Pancreas (tissue), 10 donors: ENCODE measurements at regions not wholly inside any gene's neighbourhood (a gene's known extent, or its start where the extent isn't known, plus 50 kb on each side); places are given as distances from the start of the nearest gene placed in this dataset.

ENCODE experiments used
- ATAC-seq, 4 donors: fragments of 200-7000 bp; cut with Tn5 transposase; one replicate each; pipeline versions ENCODE4 v1.8.0 to v1.9.1; 2020; ENCODE audit warnings: mild to moderate bottlenecking in 4 of 4, moderate library complexity in 4 of 4
- DNase-seq, 6 donors: peaks; one replicate each; pipeline ENCODE4 v3.0.0-alpha.2; 2020
- FAIRE-seq: peaks from 2 replicates; lab custom pipeline; 2012; peaks lifted over from hg19 to GRCh38; lab: Jason Lieb, UNC
- H3K27ac ChIP-seq, 4 donors: fragments of 200-600 bp; sonication (generic); 1 replicate in 3 of 4; 2 replicates in 1 of 4; pipeline versions ENCODE4 v1.5.0 to v1.8.0; 2020
- H3K27me3 ChIP-seq, 4 donors: fragments of 200-600 bp; one replicate each; pipeline ENCODE4 v1.8.0; 2021
- H3K36me3 ChIP-seq, 3 donors: fragments of 200-600 bp; sonication (generic) in 1 of 3; one replicate each; pipeline versions ENCODE4 v1.5.0 to v1.8.0; 2020 to 2021
- H3K4me1 ChIP-seq, 3 donors: fragments of 200-600 bp; one replicate each; pipeline ENCODE4 v1.8.0; 2021
- H3K4me3 ChIP-seq, 4 donors: fragments of 200-600 bp; sonication (generic) in 2 of 4; one replicate each; pipeline versions ENCODE4 v1.5.0 to v1.8.0; 2020 to 2021
- H3K9me3 ChIP-seq, 4 donors: fragments of 200-600 bp; one replicate each; pipeline ENCODE4 v1.8.0; 2021
- WGBS, 2 donors: extraction: QIAGEN DNeasy Blood & Tissue Kit; methylation state at CpG; one replicate each; pipeline ENCODE4 v1.1.7; 2013; 5-methylcytosine and 5-hydroxymethylcytosine counted together
- intact Hi-C, 3 donors: fragments of 100-400 bp; cut with DNase I; formaldehyde crosslinking; loops; one replicate each; pipeline versions ENCODE4 v1.11.1 to v1.14.2; 2022
- TF ChIP-seq, protein P1 (sequence below), 4 donors: fragments of 200-600 bp; sonication (generic) in 3 of 4; IDR thresholded peaks; one replicate each; pipeline versions ENCODE4 v1.5.0 to v1.8.0; 2021; ENCODE audit warnings: antibody characterized with exemption in 4 of 4
- donor health status: healthy with polysubstance abuse.
- donor health status: DM: no; HTN: no; CAD: no; lungs with moderate emphysema.
- donor health status: DM: no; HTN: no; CAD: no.
- donor health status: control.
- donor health status: control.
- donor health status: Bipolar disorder and iron deficiency.
- donor health status: DM: yes; HTN: yes; CAD: no.
- donor health status: DM: no; HTN: no; CAD: no.
- donor health status: DM: no; HTN: no; CAD: no.
- donor health status: DM: yes; HTN: yes; CAD: no.

- no peak overlapping the region for H3K27ac ChIP-seq
- ATAC-seq (no peak), DNase-seq (no peak), FAIRE-seq (no peak)
- no peaks in the 10 kb centered on the region for H3K36me3 ChIP-seq
- TF ChIP-seq, protein P1, sequence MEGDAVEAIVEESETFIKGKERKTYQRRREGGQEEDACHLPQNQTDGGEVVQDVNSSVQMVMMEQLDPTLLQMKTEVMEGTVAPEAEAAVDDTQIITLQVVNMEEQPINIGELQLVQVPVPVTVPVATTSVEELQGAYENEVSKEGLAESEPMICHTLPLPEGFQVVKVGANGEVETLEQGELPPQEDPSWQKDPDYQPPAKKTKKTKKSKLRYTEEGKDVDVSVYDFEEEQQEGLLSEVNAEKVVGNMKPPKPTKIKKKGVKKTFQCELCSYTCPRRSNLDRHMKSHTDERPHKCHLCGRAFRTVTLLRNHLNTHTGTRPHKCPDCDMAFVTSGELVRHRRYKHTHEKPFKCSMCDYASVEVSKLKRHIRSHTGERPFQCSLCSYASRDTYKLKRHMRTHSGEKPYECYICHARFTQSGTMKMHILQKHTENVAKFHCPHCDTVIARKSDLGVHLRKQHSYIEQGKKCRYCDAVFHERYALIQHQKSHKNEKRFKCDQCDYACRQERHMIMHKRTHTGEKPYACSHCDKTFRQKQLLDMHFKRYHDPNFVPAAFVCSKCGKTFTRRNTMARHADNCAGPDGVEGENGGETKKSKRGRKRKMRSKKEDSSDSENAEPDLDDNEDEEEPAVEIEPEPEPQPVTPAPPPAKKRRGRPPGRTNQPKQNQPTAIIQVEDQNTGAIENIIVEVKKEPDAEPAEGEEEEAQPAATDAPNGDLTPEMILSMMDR (IDR thresholded peaks at IDR 0.05) = no peak
- no peaks in the 10 kb centered on the region for H3K9me3 ChIP-seq
- intact Hi-C loops = no loop called here
- H3K27me3 ChIP-seq = no peaks in the 10 kb centered on the region
- WGBS, 2 donors = 61 to 70% methylated on average over 4 of the region's 4 CpGs
- no peaks in the 10 kb centered on the region for H3K4me1 ChIP-seq
- H3K4me3 ChIP-seq = no peak overlapping the region
These were observed 581.5 kb downstream of the CCDC171 start for GRCh38 chr9:16134351-16134750.

DNA sequence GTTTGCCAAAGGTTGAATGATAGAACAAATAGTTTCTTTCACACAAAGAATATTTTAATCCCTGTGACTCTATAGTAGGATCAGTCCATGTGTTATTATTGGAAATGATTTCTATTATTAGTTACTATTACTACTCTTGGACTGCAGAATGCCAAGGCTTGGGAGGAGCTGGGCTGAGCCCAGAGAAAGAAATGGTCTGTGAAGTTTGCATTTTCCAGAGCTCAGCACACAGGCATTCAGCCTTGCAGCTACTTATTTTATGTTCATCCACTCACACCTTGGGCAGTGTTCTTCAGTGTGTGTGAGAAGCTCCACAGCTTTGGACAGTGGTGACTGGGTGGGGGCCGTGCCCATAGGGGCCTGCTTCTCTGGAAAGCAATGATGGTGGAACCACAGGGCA, 583.1 kb downstream of the CCDC171 start:
- intact Hi-C loops = no loop called here
- TF ChIP-seq, protein P1 (IDR thresholded peaks at IDR 0.05) = no peak
- no peak overlapping the region for H3K27ac ChIP-seq
- FAIRE-seq (no peak), ATAC-seq (no peak), DNase-seq (no peak)
- no peaks in the 10 kb centered on the region for H3K4me1 ChIP-seq
- H3K27me3 ChIP-seq = no peaks in the 10 kb centered on the region
- no peak overlapping the region for H3K4me3 ChIP-seq
- no peaks in the 10 kb centered on the region for H3K9me3 ChIP-seq
- WGBS, 2 donors = 67 to 93% methylated on average over 1 of the region's 1 CpG
- H3K36me3 ChIP-seq = no peaks in the 10 kb centered on the region

- no peak for DNase-seq
- Histone ChIP-seq H3K27ac (no peak overlapping the region), H3K9me3 (no peaks in the 10 kb centered on the region), H3K4me3 (no peak overlapping the region), H3K36me3 (no peaks in the 10 kb centered on the region), H3K27me3 (no peaks in the 10 kb centered on the region), H3K4me1 (no peaks in the 10 kb centered on the region)
- intact Hi-C loops = no loop called here
- WGBS, 2 donors = 71 to 88% methylated on average over 10 of the region's 10 CpGs
- no peak for ATAC-seq
- no peak for FAIRE-seq
- TF ChIP-seq, protein P1 (IDR thresholded peaks at IDR 0.05) = no peak
These were observed 583.6 kb downstream of the CCDC171 start for GRCh38 chr9:16136451-16136850.

- Histone ChIP-seq H3K36me3 (no peaks in the 10 kb centered on the region), H3K9me3 (no peaks in the 10 kb centered on the region), H3K4me1 (no peaks in the 10 kb centered on the region), H3K27me3 (no peaks in the 10 kb centered on the region), H3K4me3 (no peak overlapping the region), H3K27ac (no peak overlapping the region)
- WGBS, 2 donors = 46 to 47% methylated on average over 4 of the region's 4 CpGs
- TF ChIP-seq, protein P1 (IDR thresholded peaks at IDR 0.05) = no peak
- FAIRE-seq (no peak), DNase-seq (no peak), ATAC-seq (no peak)
- intact Hi-C loops = no loop called here
These were observed 584.1 kb downstream of the CCDC171 start for GRCh38 chr9:16136961-16137360.

DNA sequence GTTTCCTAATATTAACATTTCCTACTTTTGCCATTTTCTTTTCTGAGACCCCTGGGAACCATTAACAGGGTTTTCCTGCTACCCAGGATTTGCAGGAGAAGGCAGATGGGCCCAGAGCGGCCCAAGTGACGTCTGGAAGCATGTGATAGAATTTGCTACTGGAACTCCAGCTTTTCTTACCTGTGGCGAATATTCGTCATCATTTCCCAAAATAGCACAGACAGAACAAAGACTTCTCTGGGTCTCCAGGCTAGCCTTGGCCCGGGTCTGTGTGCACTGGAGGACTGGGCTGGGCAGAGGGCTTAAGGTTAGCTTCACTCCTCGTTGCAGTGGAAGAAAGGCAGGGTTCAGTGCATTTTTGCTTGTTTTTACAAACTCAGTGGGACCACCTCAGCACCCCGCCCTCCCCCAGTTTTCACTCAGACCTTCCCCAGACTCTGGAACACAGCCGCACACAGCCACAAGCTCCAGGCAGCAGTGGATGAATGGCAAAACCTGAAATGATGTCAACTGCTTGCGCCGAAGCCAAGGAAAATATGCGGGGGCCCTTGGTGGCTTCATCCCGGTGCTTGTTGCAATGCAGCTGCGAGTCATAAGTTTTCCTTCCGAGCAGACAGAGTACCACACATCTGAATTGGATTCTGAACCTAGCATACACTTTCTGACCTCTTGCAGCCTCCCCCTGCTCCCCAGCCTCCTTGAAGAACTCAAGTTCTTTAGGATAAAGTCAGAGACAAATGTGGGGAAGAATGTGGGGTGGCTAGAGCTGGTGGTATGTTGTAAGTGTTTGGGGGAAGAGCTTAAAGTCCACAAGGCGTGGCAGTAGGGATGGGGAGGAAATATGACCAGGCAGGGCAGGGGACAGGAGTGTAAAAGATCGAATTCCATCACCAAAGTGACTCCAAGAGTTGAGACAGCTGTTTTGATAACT, 586.0 kb downstream of the CCDC171 start:
- 72 to 75% methylated on average over 16 of the region's 16 CpGs for WGBS, 2 donors
- no peaks in the 10 kb centered on the region for H3K36me3 ChIP-seq
- DNase-seq (no peak), ATAC-seq (peak in 2 of 4 donors; percentile 23 to 55), FAIRE-seq (no peak)
- H3K4me1 ChIP-seq = no peaks in the 10 kb centered on the region
- no peak overlapping the region for H3K27ac ChIP-seq
- no peaks in the 10 kb centered on the region for H3K9me3 ChIP-seq
- intact Hi-C loops = no loop called here
- TF ChIP-seq, protein P1 (IDR thresholded peaks at IDR 0.05) = no peak
- no peaks in the 10 kb centered on the region for H3K27me3 ChIP-seq
- H3K4me3 ChIP-seq = no peak overlapping the region
